ENCODE measurements at regions not wholly inside any gene's neighbourhood (a gene's known extent, or its start where the extent isn't known, plus 50 kb on each side); places are given as distances from the start of the nearest gene placed in this dataset.

DNA sequence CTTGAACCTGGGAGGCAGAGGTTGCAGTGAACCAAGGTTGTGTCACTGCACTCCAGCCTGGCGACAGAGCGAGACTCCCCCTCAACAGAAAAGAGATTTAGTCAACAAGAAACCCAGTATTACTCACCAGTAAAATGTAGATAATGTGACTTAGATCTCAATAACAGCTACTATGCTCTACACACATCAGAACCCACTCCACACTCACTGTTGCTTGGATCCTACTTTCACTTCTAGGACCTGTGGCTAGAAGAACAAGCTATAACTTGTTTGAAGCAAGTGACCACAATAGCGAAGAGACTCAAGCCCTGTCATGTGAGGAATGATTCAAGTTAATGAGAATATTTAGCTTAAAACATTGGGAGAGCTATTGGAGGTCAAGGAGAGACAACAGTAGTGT, 100.7 kb downstream of the ANXA2 start:
- intact Hi-C loops (cut with DNase I): no loop called here
- Histone ChIP-seq H3K27me3 (no peaks in the 10 kb centered on the region), H3K27ac (no peak overlapping the region), H3K4me3 (replicated peaks in 1 of 3) (no peak overlapping the region), H3K4me1 (no peaks in the 10 kb centered on the region), H3K36me3 (no peaks in the 10 kb centered on the region), H3K9me3 (no peaks in the 10 kb centered on the region)
- WGBS, 2 donors: 84 to 94% methylated on average over 3 of the region's 3 CpGs
- no peak for DNase-seq
- TF ChIP-seq, protein P1, sequence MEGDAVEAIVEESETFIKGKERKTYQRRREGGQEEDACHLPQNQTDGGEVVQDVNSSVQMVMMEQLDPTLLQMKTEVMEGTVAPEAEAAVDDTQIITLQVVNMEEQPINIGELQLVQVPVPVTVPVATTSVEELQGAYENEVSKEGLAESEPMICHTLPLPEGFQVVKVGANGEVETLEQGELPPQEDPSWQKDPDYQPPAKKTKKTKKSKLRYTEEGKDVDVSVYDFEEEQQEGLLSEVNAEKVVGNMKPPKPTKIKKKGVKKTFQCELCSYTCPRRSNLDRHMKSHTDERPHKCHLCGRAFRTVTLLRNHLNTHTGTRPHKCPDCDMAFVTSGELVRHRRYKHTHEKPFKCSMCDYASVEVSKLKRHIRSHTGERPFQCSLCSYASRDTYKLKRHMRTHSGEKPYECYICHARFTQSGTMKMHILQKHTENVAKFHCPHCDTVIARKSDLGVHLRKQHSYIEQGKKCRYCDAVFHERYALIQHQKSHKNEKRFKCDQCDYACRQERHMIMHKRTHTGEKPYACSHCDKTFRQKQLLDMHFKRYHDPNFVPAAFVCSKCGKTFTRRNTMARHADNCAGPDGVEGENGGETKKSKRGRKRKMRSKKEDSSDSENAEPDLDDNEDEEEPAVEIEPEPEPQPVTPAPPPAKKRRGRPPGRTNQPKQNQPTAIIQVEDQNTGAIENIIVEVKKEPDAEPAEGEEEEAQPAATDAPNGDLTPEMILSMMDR (IDR thresholded peaks at IDR 0.05): no peak
- no peak for TF ChIP-seq POLR2A (IDR thresholded peaks at IDR 0.05)
